ENCODE measurements at regions not wholly inside any gene's neighbourhood (a gene's known extent, or its start where the extent isn't known, plus 50 kb on each side); places are given as distances from the start of the nearest gene placed in this dataset.

- H3K27ac ChIP-seq (ENCODE audit: extremely low read depth, low read depth, low read length) = no peak overlapping the region
- H3K4me3 ChIP-seq (ENCODE audit: low read depth, low read length) = no peak overlapping the region
- no peaks in the 10 kb centered on the region for H3K36me3 ChIP-seq (ENCODE audit: control insufficient read depth in 2 of 2, insufficient read depth in 1 of 2, low read length in 2 of 2)
- H3K9me3 ChIP-seq (ENCODE audit: control insufficient read depth, insufficient read depth, low read depth, low read length) = no peaks in the 10 kb centered on the region
- CTCF ChIA-PET = no interaction called here
- POLR2A ChIA-PET = no interaction called here
- H3K4me1 ChIP-seq (ENCODE audit: control insufficient read depth, insufficient read depth, low read length) = no peaks in the 10 kb centered on the region
- TF ChIP-seq FEZF1 (tag by site-specific recombination; IDR thresholded peaks at IDR 0.05) (no peak), ZNF26 (tag by site-specific recombination; IDR thresholded peaks at IDR 0.05) (no peak), MYNN (tag by site-specific recombination; IDR thresholded peaks at IDR 0.05; ENCODE audit: borderline replicate concordance) (no peak), YY2 (tag by site-specific recombination; IDR thresholded peaks at IDR 0.05) (no peak), ZNF239 (tag by site-specific recombination; IDR thresholded peaks at IDR 0.05) (no peak), ZBTB1 (tag by site-specific recombination; IDR thresholded peaks at IDR 0.05) (no peak), TSHZ1 (tag by site-specific recombination; IDR thresholded peaks at IDR 0.05; ENCODE audit: borderline replicate concordance) (no peak), ZNF302 (tag by site-specific recombination; IDR thresholded peaks at IDR 0.05; ENCODE audit: low read depth) (no peak), ZNF248 (tag by site-specific recombination; IDR thresholded peaks at IDR 0.05) (no peak), ZNF600 (tag by site-specific recombination; IDR thresholded peaks at IDR 0.05) (no peak), ZFP41 (tag by site-specific recombination; IDR thresholded peaks at IDR 0.05; ENCODE audit: borderline replicate concordance) (no peak), PRDM4 (tag by site-specific recombination; IDR thresholded peaks at IDR 0.05) (no peak), ZNF776 (tag by site-specific recombination; IDR thresholded peaks at IDR 0.05; ENCODE audit: borderline replicate concordance) (no peak), HOXC10 (CRISPR knock-in tag; IDR thresholded peaks at IDR 0.05) (no peak), ZNF514 (tag by site-specific recombination; IDR thresholded peaks at IDR 0.05) (no peak), ZBTB11 (tag by site-specific recombination; conservative IDR thresholded peaks at IDR 0.05; ENCODE audit: low read depth) (no peak), ZNF10 (tag by site-specific recombination; IDR thresholded peaks at IDR 0.05) (no peak), ZNF157 (tag by site-specific recombination; IDR thresholded peaks at IDR 0.05) (no peak), ELK4 (IDR thresholded peaks at IDR 0.05; ENCODE audit: borderline replicate concordance, low read depth, low read length) (no peak)
These were observed 187.6 kb downstream of the GADD45G start for GRCh38 chr9:89792189-89793123.
